Testis (tissue), 2 donors: ENCODE measurements at regions not wholly inside any gene's neighbourhood (a gene's known extent, or its start where the extent isn't known, plus 50 kb on each side); places are given as distances from the start of the nearest gene placed in this dataset.

Source experiments
- POLR2A ChIP-seq: fragments of 450-650 bp; IDR thresholded peaks from one replicate; pipeline ENCODE4 v1.6.1; 2017; ENCODE audit warnings: antibody characterized with exemption, mild to moderate bottlenecking, moderate library complexity
- TF ChIP-seq, protein P1 (sequence below), 3 experiments: fragments of 450-650 bp in 2 of 3; fragments of 200-600 bp in 1 of 3; sonication (generic) in 1 of 3; IDR thresholded peaks; one replicate each; pipeline ENCODE4 v1.5.1; 2016 to 2019; ENCODE audit warnings: antibody characterized with exemption in 3 of 3, mild to moderate bottlenecking in 2 of 3, moderate library complexity in 1 of 3

DNA sequence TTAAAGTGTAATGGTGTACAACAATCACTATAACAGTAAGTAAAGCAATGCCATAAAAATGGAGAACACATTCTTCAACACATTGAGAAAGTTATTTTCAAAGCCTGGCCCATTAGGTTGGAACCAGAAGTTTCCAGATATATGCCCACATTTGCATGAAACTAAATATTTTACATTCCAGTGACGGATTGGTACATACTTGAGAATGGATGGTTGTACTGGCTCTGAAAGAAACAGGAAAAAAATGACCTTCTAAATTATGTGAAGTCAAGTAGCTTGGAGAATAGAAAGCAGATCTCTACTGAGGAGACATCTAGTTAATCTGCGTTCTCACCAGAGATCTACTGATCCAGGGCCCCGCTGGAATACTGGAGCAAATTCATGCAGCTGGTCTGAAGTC, 1037.0 kb downstream of the NR2F1-AS1 start:
- TF ChIP-seq, protein P1, sequence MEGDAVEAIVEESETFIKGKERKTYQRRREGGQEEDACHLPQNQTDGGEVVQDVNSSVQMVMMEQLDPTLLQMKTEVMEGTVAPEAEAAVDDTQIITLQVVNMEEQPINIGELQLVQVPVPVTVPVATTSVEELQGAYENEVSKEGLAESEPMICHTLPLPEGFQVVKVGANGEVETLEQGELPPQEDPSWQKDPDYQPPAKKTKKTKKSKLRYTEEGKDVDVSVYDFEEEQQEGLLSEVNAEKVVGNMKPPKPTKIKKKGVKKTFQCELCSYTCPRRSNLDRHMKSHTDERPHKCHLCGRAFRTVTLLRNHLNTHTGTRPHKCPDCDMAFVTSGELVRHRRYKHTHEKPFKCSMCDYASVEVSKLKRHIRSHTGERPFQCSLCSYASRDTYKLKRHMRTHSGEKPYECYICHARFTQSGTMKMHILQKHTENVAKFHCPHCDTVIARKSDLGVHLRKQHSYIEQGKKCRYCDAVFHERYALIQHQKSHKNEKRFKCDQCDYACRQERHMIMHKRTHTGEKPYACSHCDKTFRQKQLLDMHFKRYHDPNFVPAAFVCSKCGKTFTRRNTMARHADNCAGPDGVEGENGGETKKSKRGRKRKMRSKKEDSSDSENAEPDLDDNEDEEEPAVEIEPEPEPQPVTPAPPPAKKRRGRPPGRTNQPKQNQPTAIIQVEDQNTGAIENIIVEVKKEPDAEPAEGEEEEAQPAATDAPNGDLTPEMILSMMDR (IDR thresholded peaks at IDR 0.05): no peak
- TF ChIP-seq POLR2A: no peak
